ENCODE measurements at regions not wholly inside any gene's neighbourhood (a gene's known extent, or its start where the extent isn't known, plus 50 kb on each side); places are given as distances from the start of the nearest gene placed in this dataset.

DNA sequence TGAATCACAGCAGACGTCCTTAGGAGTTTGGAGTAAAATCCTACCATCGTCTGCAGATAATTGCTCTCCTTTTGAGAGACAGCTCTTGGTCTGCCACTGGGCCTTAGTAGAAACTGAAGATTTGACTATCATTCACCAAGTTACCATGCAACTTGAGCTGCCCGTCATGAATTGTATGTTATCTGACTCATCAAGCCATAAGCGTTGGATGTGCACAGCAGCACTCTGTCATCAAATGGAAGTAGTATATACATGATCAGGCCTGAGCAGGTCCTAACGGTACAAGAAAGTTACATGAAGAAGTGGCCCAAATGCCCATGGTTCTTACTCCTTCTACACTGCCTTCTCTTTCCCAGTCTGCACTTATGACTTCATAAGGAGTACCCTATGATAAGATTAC, 317.8 kb downstream of the GPATCH2 start:
- TF ChIP-seq CTCF (IDR thresholded peaks at IDR 0.05), result no peak
- DNase-seq (ENCODE audit: low spot score), result no peak
- ATAC-seq (ENCODE audit: low FRiP score), result no peak

DNA sequence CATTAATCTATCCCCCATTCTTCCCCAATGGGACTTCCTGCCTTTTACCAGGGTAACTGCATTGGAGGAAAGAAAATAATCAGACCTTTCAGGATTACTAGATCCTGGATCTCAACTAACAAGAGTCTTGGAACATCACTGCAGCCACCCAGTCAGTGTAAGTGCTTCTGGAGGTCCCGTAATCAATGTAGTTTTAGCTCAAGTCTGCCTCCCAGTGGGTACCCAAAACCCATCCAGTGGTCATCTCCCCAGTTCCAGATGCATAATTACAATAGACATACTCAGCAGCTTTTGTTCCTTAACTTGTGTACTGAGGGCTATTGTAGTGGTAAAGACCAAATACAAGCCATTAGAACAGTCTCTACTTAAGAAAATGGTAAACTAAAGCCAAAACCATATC, 319.1 kb downstream of the GPATCH2 start:
- ATAC-seq (ENCODE audit: low FRiP score) (no peak), DNase-seq (ENCODE audit: low spot score) (no peak)
- no peak for TF ChIP-seq CTCF (IDR thresholded peaks at IDR 0.05)

- ATAC-seq (ENCODE audit: low FRiP score) (no peak), DNase-seq (ENCODE audit: low spot score) (no peak)
- no peak for TF ChIP-seq CTCF (IDR thresholded peaks at IDR 0.05)
These were observed 319.6 kb downstream of the GPATCH2 start for GRCh38 chr1:217311269-217311668.

- ATAC-seq (ENCODE audit: low FRiP score), result no peak
- no peak for TF ChIP-seq CTCF (IDR thresholded peaks at IDR 0.05)
- DNase-seq (ENCODE audit: low spot score), result no peak
These were observed 349.6 kb downstream of the GPATCH2 start for GRCh38 chr1:217281332-217281731.

DNA sequence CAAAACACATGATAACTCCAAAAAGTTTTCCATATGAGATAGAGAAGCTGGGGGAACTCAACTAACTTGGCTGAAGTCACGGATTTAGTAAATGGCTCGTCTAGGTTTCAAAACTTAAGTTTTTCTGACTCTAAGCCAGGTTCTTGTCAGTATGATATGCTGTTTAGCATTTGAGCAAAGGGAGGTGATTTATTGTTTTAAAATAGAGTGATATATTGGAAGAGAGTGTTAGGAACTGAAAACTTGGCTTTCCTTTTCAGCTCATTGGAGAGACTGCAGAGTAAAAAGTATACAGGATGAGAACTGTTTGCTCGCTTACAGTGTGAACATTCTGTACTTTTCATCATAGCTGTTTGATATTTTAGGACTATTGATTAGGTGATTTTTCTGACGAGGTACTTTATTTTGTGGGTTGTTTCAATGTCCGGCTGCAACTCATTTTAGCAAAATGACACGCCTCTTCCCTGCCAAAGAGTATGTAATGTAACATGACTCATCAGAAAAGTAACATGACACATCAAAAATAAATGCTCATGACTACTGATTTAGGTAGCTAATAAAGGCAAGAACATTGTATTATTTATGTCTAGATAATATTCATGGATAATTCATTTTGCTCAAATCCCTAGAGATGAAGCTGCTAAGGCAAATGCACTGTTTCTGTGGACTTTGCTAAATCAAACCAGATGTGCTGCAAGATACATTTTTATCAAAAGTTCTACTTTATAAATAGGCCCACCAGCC, 355.1 kb downstream of the GPATCH2 start:
- no peak for TF ChIP-seq CTCF (IDR thresholded peaks at IDR 0.05)

GRCh38 chr1:217274927-217275654, 355.8 kb downstream of the GPATCH2 start:
- ATAC-seq (ENCODE audit: low FRiP score) (peak; percentile 19), DNase-seq (ENCODE audit: low spot score) (no peak)
- TF ChIP-seq CTCF (IDR thresholded peaks at IDR 0.05), result no peak

More for the DNA sequence above, 355.1 kb downstream of the GPATCH2 start:
- DNase-seq (ENCODE audit: low spot score), result no peak
- peak; percentile 67 for ATAC-seq (ENCODE audit: low FRiP score)

DNA sequence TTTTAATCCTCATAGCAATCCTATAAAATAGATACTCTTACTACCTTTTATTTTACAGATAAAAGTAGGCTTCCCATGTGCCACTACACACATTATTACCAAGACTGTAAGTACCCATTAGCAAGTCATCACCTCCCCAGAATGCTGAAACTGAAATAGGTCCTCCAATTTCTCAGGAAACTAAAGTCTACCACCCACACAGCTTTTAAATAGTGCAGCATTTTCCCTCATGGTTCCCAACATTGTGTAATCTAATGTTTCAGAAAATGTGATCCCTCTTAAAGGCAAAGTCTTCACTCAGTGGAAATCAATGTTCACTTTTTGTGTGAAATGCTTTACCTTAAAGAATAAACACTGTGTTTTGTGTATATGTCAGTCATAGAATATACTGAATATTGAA, 356.5 kb downstream of the GPATCH2 start:
- no peak for TF ChIP-seq CTCF (IDR thresholded peaks at IDR 0.05)
- DNase-seq (ENCODE audit: low spot score), result no peak
- no peak for ATAC-seq (ENCODE audit: low FRiP score)

Measured in omental fat pad (tissue), 3 donors.